ENCODE measurements at regions not wholly inside any gene's neighbourhood (a gene's known extent, or its start where the extent isn't known, plus 50 kb on each side); places are given as distances from the start of the nearest gene placed in this dataset.

DNA sequence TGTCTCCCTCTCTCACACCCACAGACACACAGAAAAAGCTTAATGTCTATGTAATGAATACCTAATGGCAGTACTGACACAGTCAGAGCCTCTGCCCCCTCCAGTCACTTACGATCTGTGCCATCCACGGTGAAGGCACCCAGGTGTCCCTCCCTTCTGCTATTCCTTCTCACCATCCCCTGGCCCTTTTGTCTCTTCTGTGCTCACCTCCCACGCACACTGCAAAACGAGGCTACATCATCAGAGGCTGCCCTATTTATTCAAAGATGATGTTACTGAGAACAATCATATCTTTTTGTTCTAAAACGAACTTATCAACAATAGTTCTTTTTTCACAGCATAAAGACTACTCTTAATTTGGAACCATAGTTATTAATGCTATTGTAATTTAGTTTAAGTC is 246.9 kb upstream of the MKLN1 start:
- no peak overlapping the region for H2AFZ ChIP-seq (ENCODE audit: low read depth, low read length)
- H3K36me3 ChIP-seq (ENCODE audit: control insufficient read depth in 2 of 2, extremely low read depth in 1 of 2, insufficient read depth in 2 of 2, low read length in 2 of 2) = no peaks in the 10 kb centered on the region
- POLR2A ChIA-PET = no interaction called here
- CTCF ChIA-PET = interaction anchor here (0.7 kb wide), 1 partner anchor 11 kb away, joined by 3 read pairs; no protein-coding TSS in a partner anchor
- dilution Hi-C loops (cut with MboI; ENCODE audit: extremely low pct_ligation_motif_present, low sequenced_read_pairs) (no loop called here), intact Hi-C loops (cut with micrococcal nuclease) (no loop called here)
- BruUV-seq (replicated peaks) = no TSS peak
- no peaks in the 10 kb centered on the region for H3K4me1 ChIP-seq (ENCODE audit: control insufficient read depth, extremely low read depth, insufficient read depth, low read length)
- no peak overlapping the region for H3K27ac ChIP-seq (ENCODE audit: insufficient read depth, low read depth, low read length)
- H3K9ac ChIP-seq (replicated peaks; ENCODE audit: extremely low read depth, insufficient read depth, low read length) = no peak overlapping the region
- TF ChIP-seq GATA2 (IDR thresholded peaks at IDR 0.05; ENCODE audit: insufficient read depth, insufficient read length, low read depth, low read length) = no peak
- TF ChIP-seq MYC (IDR thresholded peaks at IDR 0.05; ENCODE audit: low read depth, low read length) = no peak
- TF ChIP-seq POLR2A (IDR thresholded peaks at IDR 0.05; ENCODE audit: low read depth, low read length) = no peak
- no peak for TF ChIP-seq POLR2AphosphoS5 (IDR thresholded peaks at IDR 0.05; ENCODE audit: insufficient read depth, low read depth, low read length)
- TF ChIP-seq FOS (IDR thresholded peaks at IDR 0.05; ENCODE audit: borderline replicate concordance, insufficient read depth, low read length) = no peak
- no peak for TF ChIP-seq EZH2 (IDR thresholded peaks at IDR 0.05; ENCODE audit: borderline replicate concordance, low read depth, low read length, severe bottlenecking)
- TF ChIP-seq, protein P1, sequence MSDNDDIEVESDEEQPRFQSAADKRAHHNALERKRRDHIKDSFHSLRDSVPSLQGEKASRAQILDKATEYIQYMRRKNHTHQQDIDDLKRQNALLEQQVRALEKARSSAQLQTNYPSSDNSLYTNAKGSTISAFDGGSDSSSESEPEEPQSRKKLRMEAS (IDR thresholded peaks at IDR 0.05; ENCODE audit: insufficient read depth, insufficient read length) = no peak
- TF ChIP-seq, protein P2, sequence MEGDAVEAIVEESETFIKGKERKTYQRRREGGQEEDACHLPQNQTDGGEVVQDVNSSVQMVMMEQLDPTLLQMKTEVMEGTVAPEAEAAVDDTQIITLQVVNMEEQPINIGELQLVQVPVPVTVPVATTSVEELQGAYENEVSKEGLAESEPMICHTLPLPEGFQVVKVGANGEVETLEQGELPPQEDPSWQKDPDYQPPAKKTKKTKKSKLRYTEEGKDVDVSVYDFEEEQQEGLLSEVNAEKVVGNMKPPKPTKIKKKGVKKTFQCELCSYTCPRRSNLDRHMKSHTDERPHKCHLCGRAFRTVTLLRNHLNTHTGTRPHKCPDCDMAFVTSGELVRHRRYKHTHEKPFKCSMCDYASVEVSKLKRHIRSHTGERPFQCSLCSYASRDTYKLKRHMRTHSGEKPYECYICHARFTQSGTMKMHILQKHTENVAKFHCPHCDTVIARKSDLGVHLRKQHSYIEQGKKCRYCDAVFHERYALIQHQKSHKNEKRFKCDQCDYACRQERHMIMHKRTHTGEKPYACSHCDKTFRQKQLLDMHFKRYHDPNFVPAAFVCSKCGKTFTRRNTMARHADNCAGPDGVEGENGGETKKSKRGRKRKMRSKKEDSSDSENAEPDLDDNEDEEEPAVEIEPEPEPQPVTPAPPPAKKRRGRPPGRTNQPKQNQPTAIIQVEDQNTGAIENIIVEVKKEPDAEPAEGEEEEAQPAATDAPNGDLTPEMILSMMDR (IDR thresholded peaks at IDR 0.05; ENCODE audit: extremely low read depth in 1 of 2, insufficient read depth in 1 of 2, low read depth in 1 of 2, low read length in 2 of 2) = no peak
- no peak for TF ChIP-seq JUN (IDR thresholded peaks at IDR 0.05; ENCODE audit: borderline replicate concordance, insufficient read depth, insufficient read length, low read depth)
- H4K20me1 ChIP-seq (replicated peaks; ENCODE audit: control insufficient read depth, extremely low read depth, insufficient read depth, low read length) = no peaks in the 10 kb centered on the region
- no peak for DNase-seq (ENCODE audit: low read depth, low spot score)
- H3K4me2 ChIP-seq (ENCODE audit: insufficient read depth, low read length) = no peak overlapping the region
- H3K9me3 ChIP-seq (replicated peaks; ENCODE audit: control insufficient read depth, insufficient read depth, low read length) = no peaks in the 10 kb centered on the region
- no peak for FAIRE-seq
- H3K79me2 ChIP-seq (ENCODE audit: control insufficient read depth, insufficient read depth, low read length) = peaks cover 5% of the 10 kb centered on the region
- H3K4me3 ChIP-seq (replicated peaks in 1 of 3; ENCODE audit: insufficient read depth in 1 of 3, low read depth in 1 of 3, low read length in 3 of 3) = no peak overlapping the region
- no peaks in the 10 kb centered on the region for H3K9me1 ChIP-seq (replicated peaks; ENCODE audit: control insufficient read depth, extremely low read depth, insufficient read depth, low read length)
- H3K27me3 ChIP-seq (ENCODE audit: control insufficient read depth in 2 of 2, insufficient read depth in 2 of 2, low read length in 2 of 2) = no peaks in the 10 kb centered on the region
